ENCODE measurements at regions not wholly inside any gene's neighbourhood (a gene's known extent, or its start where the extent isn't known, plus 50 kb on each side); places are given as distances from the start of the nearest gene placed in this dataset.

- no peaks in the 10 kb centered on the region for H3K27me3 Mint-ChIP-seq
- no peak overlapping the region for H3K27ac Mint-ChIP-seq
- CTCF ChIA-PET: no interaction called here
- no peaks in the 10 kb centered on the region for H3K9me3 Mint-ChIP-seq
- no peak for TF ChIP-seq CTCF (IDR thresholded peaks at IDR 0.05)
- POLR2A ChIA-PET: no interaction called here
- no peak for DNase-seq
- H3K4me3 Mint-ChIP-seq: no peak overlapping the region
- no peaks in the 10 kb centered on the region for H3K36me3 Mint-ChIP-seq (ENCODE audit: low read depth)
- no peaks in the 10 kb centered on the region for H3K4me1 Mint-ChIP-seq
- intact Hi-C loops (cut with micrococcal nuclease): no loop called here
- no peak for ATAC-seq (ENCODE audit: low read depth)
These were observed 217.1 kb downstream of the IPMK start for GRCh38 chr10:58050575-58050974.

GRCh38 chr10:58048936-58049335, 218.8 kb downstream of the IPMK start:
- H3K36me3 Mint-ChIP-seq (ENCODE audit: low read depth): no peaks in the 10 kb centered on the region
- POLR2A ChIA-PET: no interaction called here
- no peak for TF ChIP-seq CTCF (IDR thresholded peaks at IDR 0.05)
- no peak for ATAC-seq (ENCODE audit: low read depth)
- CTCF ChIA-PET: no interaction called here
- H3K9me3 Mint-ChIP-seq: no peaks in the 10 kb centered on the region
- intact Hi-C loops (cut with micrococcal nuclease): no loop called here
- H3K4me3 Mint-ChIP-seq: no peak overlapping the region
- no peak overlapping the region for H3K27ac Mint-ChIP-seq
- no peaks in the 10 kb centered on the region for H3K27me3 Mint-ChIP-seq
- DNase-seq: no peak
- no peaks in the 10 kb centered on the region for H3K4me1 Mint-ChIP-seq

GRCh38 chr10:58044072-58044471, 223.6 kb downstream of the IPMK start:
- no peaks in the 10 kb centered on the region for H3K36me3 Mint-ChIP-seq (ENCODE audit: low read depth)
- TF ChIP-seq CTCF (IDR thresholded peaks at IDR 0.05): no peak
- no peak overlapping the region for H3K27ac Mint-ChIP-seq
- ChIA-PET POLR2A (no interaction called here), CTCF (no interaction called here)
- no peak for ATAC-seq (ENCODE audit: low read depth)
- no peaks in the 10 kb centered on the region for H3K4me1 Mint-ChIP-seq
- DNase-seq: no peak
- intact Hi-C loops (cut with micrococcal nuclease): no loop called here
- peaks cover 6% of the 10 kb centered on the region for H3K9me3 Mint-ChIP-seq
- H3K27me3 Mint-ChIP-seq: no peaks in the 10 kb centered on the region
- no peak overlapping the region for H3K4me3 Mint-ChIP-seq

- H3K9me3 Mint-ChIP-seq: peaks cover 6% of the 10 kb centered on the region
- no peak overlapping the region for H3K27ac Mint-ChIP-seq
- ATAC-seq (ENCODE audit: low read depth) (no peak), DNase-seq (no peak)
- ChIA-PET POLR2A (no interaction called here), CTCF (no interaction called here)
- TF ChIP-seq CTCF (IDR thresholded peaks at IDR 0.05): no peak
- intact Hi-C loops (cut with micrococcal nuclease): no loop called here
- H3K4me1 Mint-ChIP-seq: no peaks in the 10 kb centered on the region
- no peaks in the 10 kb centered on the region for H3K27me3 Mint-ChIP-seq
- no peaks in the 10 kb centered on the region for H3K36me3 Mint-ChIP-seq (ENCODE audit: low read depth)
- no peak overlapping the region for H3K4me3 Mint-ChIP-seq
These were observed 225.8 kb downstream of the IPMK start for GRCh38 chr10:58041901-58042300.

GRCh38 chr10:58030208-58030607, 237.5 kb downstream of the IPMK start:
- ChIA-PET POLR2A (no interaction called here), CTCF (no interaction called here)
- Mint-ChIP-seq H3K9me3 (no peaks in the 10 kb centered on the region), H3K36me3 (ENCODE audit: low read depth) (no peaks in the 10 kb centered on the region), H3K27ac (no peak overlapping the region), H3K4me3 (no peak overlapping the region), H3K27me3 (no peaks in the 10 kb centered on the region), H3K4me1 (no peaks in the 10 kb centered on the region)
- no peak for ATAC-seq (ENCODE audit: low read depth)
- TF ChIP-seq CTCF (IDR thresholded peaks at IDR 0.05): no peak
- intact Hi-C loops (cut with micrococcal nuclease): no loop called here
- DNase-seq: no peak

Measured in activated B cell treated with CpG ODN at 0.5 μM for 24 hours (primary cell).